CD4-positive, alpha-beta T cell treated with Interleukin-12 subunit alpha and Interleukin-12 subunit beta, for 1 hour (primary cell): ENCODE measurements at regions not wholly inside any gene's neighbourhood (a gene's known extent, or its start where the extent isn't known, plus 50 kb on each side); places are given as distances from the start of the nearest gene placed in this dataset.
"Not testable (repeated sequence)": the region's sequence is repeated elsewhere in the genome, so short reads cannot be mapped to it uniquely, and the experiment has no call there.

Experiments
- DNase-seq: peaks from one replicate; pipeline ENCODE4 v3.0.0-alpha.2; 2020

GRCh38 chr6:147935656-147936055, 407.0 kb upstream of the SASH1 start:
- DNase-seq, result no peak

GRCh38 chr6:147936703-147937470, 405.8 kb upstream of the SASH1 start:
- DNase-seq, result no peak

- no peak for DNase-seq
These were observed 401.5 kb upstream of the SASH1 start for GRCh38 chr6:147941143-147941542.

- DNase-seq, result no peak
These were observed 400.3 kb upstream of the SASH1 start for GRCh38 chr6:147942363-147942762.

- no peak for DNase-seq
These were observed 398.5 kb upstream of the SASH1 start for GRCh38 chr6:147944122-147944521.

GRCh38 chr6:147947521-147947920, 395.1 kb upstream of the SASH1 start:
- no peak for DNase-seq

GRCh38 chr6:147949981-147950622, 392.5 kb upstream of the SASH1 start:
- DNase-seq, result no peak

- no peak for DNase-seq
These were observed 392.0 kb upstream of the SASH1 start for GRCh38 chr6:147950623-147950987.

GRCh38 chr6:147951726-147952125, 390.9 kb upstream of the SASH1 start:
- no peak for DNase-seq

GRCh38 chr6:147954938-147955337, 387.7 kb upstream of the SASH1 start:
- DNase-seq, result no peak

- DNase-seq, result no peak
These were observed 384.0 kb upstream of the SASH1 start for GRCh38 chr6:147958683-147959082.

GRCh38 chr6:147961481-147962141, 381.0 kb upstream of the SASH1 start:
- DNase-seq, result no peak

- DNase-seq, result not testable (repeated sequence)
These were observed 377.2 kb upstream of the SASH1 start for GRCh38 chr6:147965448-147965847.

- DNase-seq, result no peak
These were observed 371.7 kb upstream of the SASH1 start for GRCh38 chr6:147970970-147971369.

- DNase-seq, result no peak
These were observed 370.2 kb upstream of the SASH1 start for GRCh38 chr6:147972448-147972847.

- no peak for DNase-seq
These were observed 368.8 kb upstream of the SASH1 start for GRCh38 chr6:147973806-147974205.

GRCh38 chr6:147974376-147974775, 368.3 kb upstream of the SASH1 start:
- DNase-seq, result no peak

- DNase-seq, result no peak
These were observed 364.7 kb upstream of the SASH1 start for GRCh38 chr6:147977851-147978465.

- no peak for DNase-seq
These were observed 362.7 kb upstream of the SASH1 start for GRCh38 chr6:147979966-147980365.

- DNase-seq, result no peak
These were observed 358.9 kb upstream of the SASH1 start for GRCh38 chr6:147983581-147984366.

- DNase-seq, result no peak
These were observed 355.8 kb upstream of the SASH1 start for GRCh38 chr6:147986846-147987245.

GRCh38 chr6:147990159-147990558, 352.5 kb upstream of the SASH1 start:
- no peak for DNase-seq

GRCh38 chr6:147991961-147992360, 350.7 kb upstream of the SASH1 start:
- DNase-seq, result no peak
